ENCODE measurements at regions not wholly inside any gene's neighbourhood (a gene's known extent, or its start where the extent isn't known, plus 50 kb on each side); places are given as distances from the start of the nearest gene placed in this dataset.

- peaks cover 11% of the 10 kb centered on the region for H3K36me3 ChIP-seq (ENCODE audit: control insufficient read depth, low read depth, low read length)
- H3K9me3 ChIP-seq (ENCODE audit: control insufficient read depth, low read depth, low read length), result no peaks in the 10 kb centered on the region
- H3K4me3 ChIP-seq (ENCODE audit: low read length), result no peak overlapping the region
- peaks cover 73% of the 10 kb centered on the region for H3K4me1 ChIP-seq (ENCODE audit: control insufficient read depth, low read depth, low read length)
- no peaks in the 10 kb centered on the region for H3K27me3 ChIP-seq (ENCODE audit: control insufficient read depth, insufficient read depth, low read length)
- H3K27ac ChIP-seq (ENCODE audit: low read length), result no peak overlapping the region
- no peak overlapping the region for H3K9ac ChIP-seq (ENCODE audit: low read length)
Observed at GRCh38 chr3:72381584-72381983, 466.7 kb downstream of the SHQ1 start.

- H3K9ac ChIP-seq (ENCODE audit: low read length), result no peak overlapping the region
Observed at GRCh38 chr3:72380711-72381493, 467.3 kb downstream of the SHQ1 start.

GRCh38 chr3:72380193-72380592 lies 468.1 kb downstream of the SHQ1 start:
- peaks cover 11% of the 10 kb centered on the region for H3K36me3 ChIP-seq (ENCODE audit: control insufficient read depth, low read depth, low read length)
- no peak overlapping the region for H3K4me3 ChIP-seq (ENCODE audit: low read length)
- H3K27ac ChIP-seq (ENCODE audit: low read length), result no peak overlapping the region
- no peaks in the 10 kb centered on the region for H3K9me3 ChIP-seq (ENCODE audit: control insufficient read depth, low read depth, low read length)
- H3K27me3 ChIP-seq (ENCODE audit: control insufficient read depth, insufficient read depth, low read length), result no peaks in the 10 kb centered on the region
- H3K9ac ChIP-seq (ENCODE audit: low read length), result no peak overlapping the region
- peaks cover 81% of the 10 kb centered on the region for H3K4me1 ChIP-seq (ENCODE audit: control insufficient read depth, low read depth, low read length)

More at GRCh38 chr3:72380711-72381493, 467.3 kb downstream of the SHQ1 start:
- Histone ChIP-seq H3K27me3 (ENCODE audit: control insufficient read depth, insufficient read depth, low read length) (no peaks in the 10 kb centered on the region), H3K27ac (ENCODE audit: low read length) (no peak overlapping the region), H3K4me1 (ENCODE audit: control insufficient read depth, low read depth, low read length) (peaks cover 74% of the 10 kb centered on the region), H3K4me3 (ENCODE audit: low read length) (no peak overlapping the region), H3K36me3 (ENCODE audit: control insufficient read depth, low read depth, low read length) (peaks cover 11% of the 10 kb centered on the region), H3K9me3 (ENCODE audit: control insufficient read depth, low read depth, low read length) (no peaks in the 10 kb centered on the region)

GRCh38 chr3:72379500-72380187 lies 468.6 kb downstream of the SHQ1 start:
- H3K27ac ChIP-seq (ENCODE audit: low read length), result no peak overlapping the region

GRCh38 chr3:72378287-72378686 lies 470.0 kb downstream of the SHQ1 start:
- Histone ChIP-seq H3K9me3 (ENCODE audit: control insufficient read depth, low read depth, low read length) (no peaks in the 10 kb centered on the region), H3K4me1 (ENCODE audit: control insufficient read depth, low read depth, low read length) (peaks cover 88% of the 10 kb centered on the region), H3K4me3 (ENCODE audit: low read length) (no peak overlapping the region), H3K27ac (ENCODE audit: low read length) (no peak overlapping the region), H3K36me3 (ENCODE audit: control insufficient read depth, low read depth, low read length) (peaks cover 11% of the 10 kb centered on the region), H3K27me3 (ENCODE audit: control insufficient read depth, insufficient read depth, low read length) (no peaks in the 10 kb centered on the region), H3K9ac (ENCODE audit: low read length) (no peak overlapping the region)

More at GRCh38 chr3:72379500-72380187, 468.6 kb downstream of the SHQ1 start:
- no peaks in the 10 kb centered on the region for H3K27me3 ChIP-seq (ENCODE audit: control insufficient read depth, insufficient read depth, low read length)
- H3K4me3 ChIP-seq (ENCODE audit: low read length), result no peak overlapping the region
- H3K9me3 ChIP-seq (ENCODE audit: control insufficient read depth, low read depth, low read length), result no peaks in the 10 kb centered on the region
- peaks cover 86% of the 10 kb centered on the region for H3K4me1 ChIP-seq (ENCODE audit: control insufficient read depth, low read depth, low read length)
- peaks cover 11% of the 10 kb centered on the region for H3K36me3 ChIP-seq (ENCODE audit: control insufficient read depth, low read depth, low read length)
- H3K9ac ChIP-seq (ENCODE audit: low read length), result no peak overlapping the region

- Histone ChIP-seq H3K36me3 (ENCODE audit: control insufficient read depth, low read depth, low read length) (peaks cover 11% of the 10 kb centered on the region), H3K9me3 (ENCODE audit: control insufficient read depth, low read depth, low read length) (no peaks in the 10 kb centered on the region), H3K4me3 (ENCODE audit: low read length) (peak overlapping the region; percentile 28), H3K9ac (ENCODE audit: low read length) (no peak overlapping the region), H3K4me1 (ENCODE audit: control insufficient read depth, low read depth, low read length) (peaks cover 83% of the 10 kb centered on the region), H3K27ac (ENCODE audit: low read length) (peak overlapping the region; percentile 35), H3K27me3 (ENCODE audit: control insufficient read depth, insufficient read depth, low read length) (no peaks in the 10 kb centered on the region)
Observed at GRCh38 chr3:72376956-72377710, 471.1 kb downstream of the SHQ1 start.

- no peak overlapping the region for H3K9ac ChIP-seq (ENCODE audit: low read length)
- no peaks in the 10 kb centered on the region for H3K27me3 ChIP-seq (ENCODE audit: control insufficient read depth, insufficient read depth, low read length)
- no peak overlapping the region for H3K27ac ChIP-seq (ENCODE audit: low read length)
- H3K4me3 ChIP-seq (ENCODE audit: low read length), result no peak overlapping the region
- H3K9me3 ChIP-seq (ENCODE audit: control insufficient read depth, low read depth, low read length), result no peaks in the 10 kb centered on the region
- peaks cover 11% of the 10 kb centered on the region for H3K36me3 ChIP-seq (ENCODE audit: control insufficient read depth, low read depth, low read length)
- H3K4me1 ChIP-seq (ENCODE audit: control insufficient read depth, low read depth, low read length), result peaks cover 69% of the 10 kb centered on the region
Observed at GRCh38 chr3:72375237-72376076, 472.8 kb downstream of the SHQ1 start.

- Histone ChIP-seq H3K4me3 (ENCODE audit: low read length) (no peak overlapping the region), H3K36me3 (ENCODE audit: control insufficient read depth, low read depth, low read length) (peaks cover 2% of the 10 kb centered on the region), H3K27ac (ENCODE audit: low read length) (no peak overlapping the region), H3K9me3 (ENCODE audit: control insufficient read depth, low read depth, low read length) (no peaks in the 10 kb centered on the region), H3K9ac (ENCODE audit: low read length) (no peak overlapping the region), H3K27me3 (ENCODE audit: control insufficient read depth, insufficient read depth, low read length) (no peaks in the 10 kb centered on the region), H3K4me1 (ENCODE audit: control insufficient read depth, low read depth, low read length) (peaks cover 56% of the 10 kb centered on the region)
Observed at GRCh38 chr3:72373139-72373538, 475.1 kb downstream of the SHQ1 start.

GRCh38 chr3:72372161-72372560 lies 476.1 kb downstream of the SHQ1 start:
- H3K4me1 ChIP-seq (ENCODE audit: control insufficient read depth, low read depth, low read length), result peaks cover 49% of the 10 kb centered on the region
- no peak overlapping the region for H3K4me3 ChIP-seq (ENCODE audit: low read length)
- no peak overlapping the region for H3K9ac ChIP-seq (ENCODE audit: low read length)
- no peaks in the 10 kb centered on the region for H3K27me3 ChIP-seq (ENCODE audit: control insufficient read depth, insufficient read depth, low read length)
- no peaks in the 10 kb centered on the region for H3K36me3 ChIP-seq (ENCODE audit: control insufficient read depth, low read depth, low read length)
- H3K27ac ChIP-seq (ENCODE audit: low read length), result no peak overlapping the region
- no peaks in the 10 kb centered on the region for H3K9me3 ChIP-seq (ENCODE audit: control insufficient read depth, low read depth, low read length)

- Histone ChIP-seq H3K27ac (ENCODE audit: low read length) (no peak overlapping the region), H3K36me3 (ENCODE audit: control insufficient read depth, low read depth, low read length) (no peaks in the 10 kb centered on the region), H3K4me3 (ENCODE audit: low read length) (no peak overlapping the region), H3K4me1 (ENCODE audit: control insufficient read depth, low read depth, low read length) (peaks cover 41% of the 10 kb centered on the region), H3K27me3 (ENCODE audit: control insufficient read depth, insufficient read depth, low read length) (no peaks in the 10 kb centered on the region), H3K9me3 (ENCODE audit: control insufficient read depth, low read depth, low read length) (no peaks in the 10 kb centered on the region), H3K9ac (ENCODE audit: low read length) (no peak overlapping the region)
Observed at GRCh38 chr3:72371431-72371830, 476.8 kb downstream of the SHQ1 start.

- no peak overlapping the region for H3K9ac ChIP-seq (ENCODE audit: low read length)
- H3K9me3 ChIP-seq (ENCODE audit: control insufficient read depth, low read depth, low read length), result no peaks in the 10 kb centered on the region
- no peak overlapping the region for H3K4me3 ChIP-seq (ENCODE audit: low read length)
- no peak overlapping the region for H3K27ac ChIP-seq (ENCODE audit: low read length)
- no peaks in the 10 kb centered on the region for H3K36me3 ChIP-seq (ENCODE audit: control insufficient read depth, low read depth, low read length)
- no peaks in the 10 kb centered on the region for H3K27me3 ChIP-seq (ENCODE audit: control insufficient read depth, insufficient read depth, low read length)
- H3K4me1 ChIP-seq (ENCODE audit: control insufficient read depth, low read depth, low read length), result peaks cover 38% of the 10 kb centered on the region
Observed at GRCh38 chr3:72370947-72371346, 477.3 kb downstream of the SHQ1 start.
